Adrenal gland (tissue), 9 donors: ENCODE measurements at regions not wholly inside any gene's neighbourhood (a gene's known extent, or its start where the extent isn't known, plus 50 kb on each side); places are given as distances from the start of the nearest gene placed in this dataset.
"Not testable (repeated sequence)": the region's sequence is repeated elsewhere in the genome, so short reads cannot be mapped to it uniquely, and the experiment has no call there.

Experiments used
- DNase-seq, 7 donors: peaks; one replicate each; pipeline ENCODE4 v3.0.0-alpha.2; 2019 to 2020
- H3K27ac ChIP-seq, 5 donors: fragments of 200-600 bp; sonication (generic) in 4 of 5; 1 replicate in 3 of 5; 2 replicates in 2 of 5; pipeline versions ENCODE4 v1.5.1 to v1.8.0; 2016 to 2020; ENCODE audit warnings: mild to moderate bottlenecking in 1 of 5
- H3K27me3 ChIP-seq: fragments of 200-600 bp; 2 replicates; pipeline ENCODE4 v1.8.0; 2021
- H3K36me3 ChIP-seq, 2 donors: fragments of 200-600 bp; replicated peaks in 1 of 2; 1 replicate in 1 of 2; 2 replicates in 1 of 2; pipeline versions ENCODE4 v1.5.1 to v1.8.0; 2018 to 2022
- H3K4me1 ChIP-seq, 2 donors: fragments of 200-600 bp; replicated peaks in 1 of 2; 1 replicate in 1 of 2; 2 replicates in 1 of 2; pipeline versions ENCODE4 v1.5.1 to v1.8.0; 2018 to 2021
- H3K4me3 ChIP-seq, 4 donors: fragments of 200-600 bp; sonication (generic) in 3 of 4; one replicate each; pipeline ENCODE4 v1.5.1; 2016 to 2018
- H3K9me3 ChIP-seq, 3 donors: fragments of 200-600 bp; sonication (generic) in 1 of 3; replicated peaks in 1 of 3; 1 replicate in 2 of 3; 2 replicates in 1 of 3; pipeline versions ENCODE4 v1.5.1 to v1.8.0; 2016 to 2021
- POLR2A ChIP-seq, 2 donors: fragments of 450-650 bp; IDR thresholded peaks; one replicate each; pipeline ENCODE4 v1.6.1; 2017; ENCODE audit warnings: antibody characterized with exemption in 2 of 2, mild to moderate bottlenecking in 2 of 2, moderate library complexity in 1 of 2
- WGBS, 4 donors: extraction: QIAGEN DNeasy Blood & Tissue Kit in 2 of 4; methylation state at CpG; one replicate each; pipeline versions ENCODE4 v1.1.5 to v1.1.7; 2013 to 2017; 5-methylcytosine and 5-hydroxymethylcytosine counted together
- intact Hi-C, 2 donors: fragments of 100-400 bp; cut with DNase I; formaldehyde crosslinking; loops; one replicate each; pipeline versions ENCODE4 v1.14.1 to v1.15.0; 2022 to 2023
- TF ChIP-seq, protein P1 (sequence below), 6 experiments: fragments of 450-650 bp in 4 of 6; fragments of 200-600 bp in 2 of 6; sonication (generic) in 1 of 6; IDR thresholded peaks; 1 replicate in 5 of 6; 2 replicates in 1 of 6; pipeline versions ENCODE4 v1.5.1 to v1.8.0; 2016 to 2021; ENCODE audit warnings: antibody characterized with exemption in 6 of 6, mild to moderate bottlenecking in 2 of 6, moderate library complexity in 1 of 6
- donor health status: healthy with polysubstance abuse.
- donor health status: Bipolar disorder and iron deficiency.
- donor health status: DM: yes; HTN: yes; CAD: no.
- donor health status: DM: no; HTN: no; CAD: no.
- donor health status: DM: no; HTN: no; CAD: no.

DNA sequence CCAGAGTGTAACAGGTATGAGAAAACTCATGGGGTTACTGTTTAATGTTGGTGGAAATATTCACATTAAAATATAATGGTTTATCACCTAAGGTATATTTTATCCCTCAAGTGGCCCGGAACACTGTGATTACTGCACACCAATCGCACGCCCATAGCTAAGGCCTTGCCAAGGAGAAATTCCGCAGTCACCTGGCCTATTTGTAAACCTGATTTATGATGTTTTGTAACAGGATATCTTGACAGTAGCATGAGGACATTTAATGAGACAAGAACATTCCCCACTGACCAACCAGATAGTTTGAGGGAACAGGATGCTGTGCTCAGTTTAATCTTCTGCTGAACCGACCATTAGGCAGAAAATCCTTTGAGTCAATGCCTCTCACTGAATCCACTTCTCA is 61.7 kb upstream of the ROPN1B start:
- H3K27me3 ChIP-seq, intact Hi-C loops, H3K4me1 ChIP-seq, H3K27ac ChIP-seq, H3K36me3 ChIP-seq, H3K4me3 ChIP-seq, H3K9me3 ChIP-seq: not testable (repeated sequence)
- DNase-seq, result peak in 1 of 7 donors; percentile 29
- 91 to 93% (median 93%) methylated on average over 4 to 5 of the region's 5 CpGs for WGBS, 4 donors

DNA sequence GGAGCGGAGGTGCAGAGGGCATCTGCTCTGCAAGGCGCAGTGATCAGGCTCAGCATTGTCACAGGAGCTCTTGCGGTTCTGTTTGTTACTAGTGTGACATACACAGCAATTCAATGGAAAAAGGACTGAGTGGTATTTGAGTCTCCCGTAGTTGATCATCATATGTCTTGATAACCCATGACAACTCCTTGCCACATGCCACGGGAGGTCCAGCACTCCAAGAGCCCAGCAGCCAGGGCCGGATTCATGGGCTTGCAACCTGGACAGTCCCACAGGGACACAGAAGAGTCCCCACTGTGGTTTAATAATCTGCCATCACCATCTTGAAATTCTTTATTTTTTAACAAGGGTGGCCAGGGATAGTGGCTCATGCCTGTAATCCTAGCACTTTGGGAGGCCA is 58.1 kb upstream of the ROPN1B start:
- H3K27ac ChIP-seq, H3K4me1 ChIP-seq, H3K27me3 ChIP-seq, H3K4me3 ChIP-seq, H3K9me3 ChIP-seq, H3K36me3 ChIP-seq, DNase-seq: not testable (repeated sequence)
- intact Hi-C loops, result loop anchor here in 1 of 2 donors (10.0 kb wide), 1 partner anchor 146 kb away; no protein-coding TSS in a partner anchor
- WGBS, 4 donors, result 88 to 96% (median 92%) methylated on average over 6 of the region's 6 CpGs

DNA sequence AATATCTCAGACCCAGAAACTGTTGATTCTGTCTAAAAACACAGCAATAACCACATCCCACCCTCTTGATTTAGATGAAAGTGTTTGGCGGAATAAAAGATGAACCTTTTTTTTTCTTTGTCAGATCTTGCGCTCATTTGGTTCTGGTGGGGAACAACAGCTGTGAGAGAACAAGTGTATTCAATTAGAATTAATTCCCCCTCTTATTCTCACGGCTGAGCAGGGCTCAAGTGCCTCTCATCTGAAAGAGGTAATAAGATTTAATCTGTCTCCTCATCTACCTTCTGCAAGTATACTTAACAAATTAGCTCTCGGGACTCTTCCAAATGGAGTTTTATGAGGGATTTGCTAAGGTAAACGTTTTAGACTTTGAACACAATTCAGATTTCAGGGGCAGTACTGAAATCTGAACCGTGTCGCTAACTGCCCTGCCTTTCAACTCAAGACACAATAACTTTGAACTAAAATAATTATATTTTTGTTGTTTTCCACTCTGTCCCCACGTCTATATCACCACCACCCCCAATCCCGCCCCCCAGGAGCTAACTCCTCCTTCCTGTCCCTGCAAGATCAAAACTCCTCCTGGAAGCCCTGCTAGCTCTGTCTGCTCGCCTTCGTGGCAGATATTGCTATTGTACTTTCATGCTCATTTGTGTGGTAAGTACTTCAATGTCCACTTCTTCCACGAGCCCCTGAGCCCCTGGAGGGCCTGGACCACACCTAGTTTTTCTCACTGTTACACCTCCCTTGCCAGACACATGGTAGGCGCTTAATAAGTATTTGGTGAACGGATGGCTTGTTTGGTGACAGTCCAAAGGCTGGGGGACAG is 54.2 kb upstream of the ROPN1B start:
- intact Hi-C loops, result loop anchor here in 1 of 2 donors (10.0 kb wide), 1 partner anchor 150 kb away; no protein-coding TSS in a partner anchor

DNA sequence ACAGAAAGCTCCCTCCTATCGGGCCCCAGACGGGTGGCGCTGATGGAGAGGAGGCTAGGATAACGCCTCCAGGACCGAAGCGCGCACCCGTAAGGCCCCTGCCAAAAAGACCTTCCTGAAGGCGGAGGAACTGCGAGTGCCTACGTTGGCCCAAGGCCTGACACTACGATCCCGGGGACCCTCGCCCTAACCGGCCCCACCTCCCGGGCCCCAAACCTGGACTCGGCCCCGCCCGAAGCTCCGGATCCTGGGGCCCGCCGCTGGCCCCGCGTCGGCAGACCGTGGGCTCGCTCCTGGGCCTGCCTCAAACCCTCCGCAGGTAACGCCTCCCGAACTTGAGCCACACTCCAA is 53.6 kb upstream of the ROPN1B start:
- H3K27ac ChIP-seq, result peak overlapping the region; percentile 7 to 97 (median 78)
- not testable (repeated sequence) for H3K27me3 ChIP-seq, H3K36me3 ChIP-seq, H3K4me1 ChIP-seq, H3K9me3 ChIP-seq, DNase-seq
- WGBS, 4 donors, result 0 to 1% (median 1%) methylated on average over 23 to 30 of the region's 30 CpGs; no CpG with 5 or more reads in 1 of the 4 donors
- intact Hi-C loops, result loop anchor here in 1 of 2 donors (10.0 kb wide), 1 partner anchor 151 kb away; no protein-coding TSS in a partner anchor
- peak overlapping the region; percentile 15 to 83 (median 74) for H3K4me3 ChIP-seq

More for the DNA sequence above, 54.2 kb upstream of the ROPN1B start:
- H3K4me1 ChIP-seq, H3K36me3 ChIP-seq, H3K9me3 ChIP-seq, H3K27me3 ChIP-seq: not testable (repeated sequence)
- DNase-seq, result peak in 5 of 7 donors; percentile 23 to 75 (median 42)
- peak overlapping the region in 3 of 4 donors; percentile 69 to 83 (median 78) for H3K4me3 ChIP-seq
- WGBS, 4 donors, result 25 to 29% (median 28%) methylated on average over 11 to 14 of the region's 14 CpGs
- H3K27ac ChIP-seq, result peak overlapping the region; percentile 7 to 97 (median 78)

DNA sequence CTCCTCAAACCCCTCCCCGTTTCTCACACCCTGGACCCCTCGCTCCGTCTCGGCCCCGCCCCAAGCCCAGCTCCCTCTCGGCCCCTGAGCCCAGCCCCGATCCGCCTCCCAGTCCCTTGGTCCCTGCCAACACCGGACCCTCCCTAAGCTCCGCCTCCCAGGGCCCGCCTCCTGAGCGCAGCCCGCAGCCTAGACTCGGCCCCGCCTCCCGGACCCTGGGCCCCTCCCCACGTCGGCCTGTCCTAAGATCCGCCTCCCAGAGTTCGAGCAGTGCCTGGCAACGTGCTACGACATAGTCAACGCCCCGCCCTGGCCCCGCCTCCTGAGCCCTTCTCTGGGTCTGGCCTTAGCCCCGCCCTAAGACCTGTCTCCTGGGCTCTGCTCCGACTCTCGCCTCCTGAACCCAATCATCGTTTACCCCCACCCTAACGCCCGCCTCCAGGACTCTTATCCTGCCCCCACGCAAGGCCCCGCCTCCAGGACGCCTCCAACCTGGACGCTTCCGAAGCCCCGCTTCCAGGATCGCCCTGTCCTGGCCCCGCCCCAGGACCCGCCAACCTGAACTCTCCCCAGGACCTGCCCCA is 53.1 kb upstream of the ROPN1B start:
- H3K4me3 ChIP-seq, result peak overlapping the region in 3 of 4 donors; percentile 15 to 83 (median 69)
- not testable (repeated sequence) for H3K27me3 ChIP-seq, H3K36me3 ChIP-seq, H3K9me3 ChIP-seq, H3K4me1 ChIP-seq
- DNase-seq, result peak; percentile 100
- TF ChIP-seq POLR2A (IDR thresholded peaks at IDR 0.05), result peak in 1 of 2 donors; percentile 59
- WGBS, 4 donors, result 0 to 3% (median 1%) methylated on average over 7 to 40 of the region's 40 CpGs
- intact Hi-C loops, result loop anchor here in 1 of 2 donors (10.0 kb wide), 1 partner anchor 151 kb away; no protein-coding TSS in a partner anchor
- peak overlapping the region; percentile 7 to 97 (median 78) for H3K27ac ChIP-seq

DNA sequence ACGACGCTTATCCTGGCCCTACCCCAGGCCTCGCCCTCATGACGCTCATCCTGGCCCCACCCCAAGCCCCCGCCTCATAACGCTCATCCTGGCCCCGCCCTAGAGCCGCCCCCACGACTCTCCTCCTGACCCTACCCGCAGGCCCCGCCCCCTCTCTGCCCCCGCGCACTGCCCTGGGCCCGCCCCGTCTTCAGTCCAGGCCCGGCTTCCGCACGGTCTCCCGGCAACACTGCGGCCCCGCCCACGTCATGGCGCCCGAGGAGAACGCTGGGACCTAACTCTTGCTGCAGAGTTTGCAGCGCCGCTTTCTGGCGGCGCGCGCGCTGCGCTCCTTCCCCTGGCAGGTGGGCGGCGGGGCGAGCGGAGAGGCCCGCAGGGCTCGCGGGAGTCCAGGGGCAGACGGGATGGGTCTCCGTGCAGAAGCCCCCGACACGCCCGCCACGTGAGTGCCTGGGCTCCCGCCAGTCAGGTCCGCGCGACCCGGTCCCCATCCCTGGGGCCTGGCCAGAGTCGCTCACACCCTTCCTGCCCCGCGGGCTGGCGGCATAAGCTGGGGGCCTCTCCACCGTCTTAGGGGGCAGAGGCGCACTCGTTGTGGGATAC is 52.5 kb upstream of the ROPN1B start:
- peaks cover 4 to 10% of the 10 kb centered on the region in 2 donors for H3K4me1 ChIP-seq
- H3K27ac ChIP-seq, result peak overlapping the region in 3 of 5 donors; percentile 26 to 97 (median 86)
- peak overlapping the region; percentile 18 to 81 (median 68) for H3K4me3 ChIP-seq
- no peaks in the 10 kb centered on the region for H3K36me3 ChIP-seq
- 0 to 2% (median 0%) methylated on average over 2 to 58 of the region's 58 CpGs for WGBS, 4 donors
- no peak for TF ChIP-seq POLR2A (IDR thresholded peaks at IDR 0.05)
- TF ChIP-seq, protein P1, sequence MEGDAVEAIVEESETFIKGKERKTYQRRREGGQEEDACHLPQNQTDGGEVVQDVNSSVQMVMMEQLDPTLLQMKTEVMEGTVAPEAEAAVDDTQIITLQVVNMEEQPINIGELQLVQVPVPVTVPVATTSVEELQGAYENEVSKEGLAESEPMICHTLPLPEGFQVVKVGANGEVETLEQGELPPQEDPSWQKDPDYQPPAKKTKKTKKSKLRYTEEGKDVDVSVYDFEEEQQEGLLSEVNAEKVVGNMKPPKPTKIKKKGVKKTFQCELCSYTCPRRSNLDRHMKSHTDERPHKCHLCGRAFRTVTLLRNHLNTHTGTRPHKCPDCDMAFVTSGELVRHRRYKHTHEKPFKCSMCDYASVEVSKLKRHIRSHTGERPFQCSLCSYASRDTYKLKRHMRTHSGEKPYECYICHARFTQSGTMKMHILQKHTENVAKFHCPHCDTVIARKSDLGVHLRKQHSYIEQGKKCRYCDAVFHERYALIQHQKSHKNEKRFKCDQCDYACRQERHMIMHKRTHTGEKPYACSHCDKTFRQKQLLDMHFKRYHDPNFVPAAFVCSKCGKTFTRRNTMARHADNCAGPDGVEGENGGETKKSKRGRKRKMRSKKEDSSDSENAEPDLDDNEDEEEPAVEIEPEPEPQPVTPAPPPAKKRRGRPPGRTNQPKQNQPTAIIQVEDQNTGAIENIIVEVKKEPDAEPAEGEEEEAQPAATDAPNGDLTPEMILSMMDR (IDR thresholded peaks at IDR 0.05), result peak in 3 of 6 experiments; percentile 18 to 36 (median 19)
- intact Hi-C loops, result loop anchor here in 1 of 2 donors (10.0 kb wide), 1 partner anchor 152 kb away; no protein-coding TSS in a partner anchor
- DNase-seq, result peak in 1 of 7 donors; percentile 99
- H3K9me3 ChIP-seq, result no peaks in the 10 kb centered on the region
- no peaks in the 10 kb centered on the region for H3K27me3 ChIP-seq

DNA sequence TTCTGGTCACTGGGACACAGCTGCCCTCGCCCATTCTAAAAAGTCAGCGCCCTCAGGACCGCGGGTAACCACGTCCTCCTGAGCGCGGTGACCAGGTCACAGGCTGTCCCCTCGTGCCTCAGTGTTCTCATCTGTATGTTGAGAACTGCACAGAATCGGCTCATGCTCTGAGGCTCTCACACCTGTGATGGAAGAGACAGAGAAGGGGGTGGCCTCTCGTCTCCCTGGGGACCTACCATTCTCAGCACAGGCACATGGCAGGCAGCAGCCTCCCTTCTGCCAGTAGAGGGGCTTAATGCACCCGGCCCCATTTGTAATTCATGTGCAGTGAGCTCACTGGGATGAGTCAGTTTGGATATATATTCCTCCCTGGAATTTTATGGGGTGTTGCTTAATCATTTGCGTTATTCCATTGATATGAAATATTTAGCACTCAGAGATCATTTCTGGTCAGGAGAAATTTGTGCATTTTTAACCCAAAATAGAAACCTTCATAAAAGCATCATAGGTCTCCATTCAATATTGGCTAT is 51.9 kb upstream of the ROPN1B start:
- peak in 5 of 7 donors; percentile 29 to 73 (median 38) for DNase-seq

DNA sequence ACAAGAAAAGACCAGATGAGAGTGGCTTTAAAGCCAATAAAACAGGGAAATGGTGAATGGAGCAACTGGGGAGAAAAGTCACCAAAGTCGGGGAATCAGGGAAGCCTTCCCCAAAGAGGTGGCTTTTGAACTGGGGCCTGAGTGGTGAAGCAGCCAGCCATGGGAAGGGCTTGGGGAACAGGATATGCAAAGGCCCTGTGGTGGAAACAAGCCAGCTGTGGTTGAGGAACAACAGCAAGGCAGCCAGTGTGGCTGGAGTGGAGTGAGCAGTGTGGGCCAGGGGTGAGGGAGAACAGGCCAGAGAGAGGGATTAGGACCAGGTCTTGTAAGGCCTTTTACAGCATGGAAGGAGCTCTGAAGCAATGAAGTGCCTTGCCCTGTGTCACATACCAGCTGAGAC is 51.0 kb upstream of the ROPN1B start:
- not testable (repeated sequence) for H3K4me1 ChIP-seq, H3K27me3 ChIP-seq, H3K36me3 ChIP-seq, H3K27ac ChIP-seq, H3K9me3 ChIP-seq, H3K4me3 ChIP-seq
- WGBS, 4 donors, result 90 to 100% (median 96%) methylated on average over 1 of the region's 1 CpG
- DNase-seq, result peak in 1 of 7 donors; percentile 49
- intact Hi-C loops, result loop anchor here in 1 of 2 donors (10.0 kb wide), 1 partner anchor 153 kb away; no protein-coding TSS in a partner anchor

More for the DNA sequence above, 51.9 kb upstream of the ROPN1B start:
- H3K27me3 ChIP-seq, H3K36me3 ChIP-seq, H3K9me3 ChIP-seq, H3K4me1 ChIP-seq: not testable (repeated sequence)
- Histone ChIP-seq H3K4me3 (peak overlapping the region in 3 of 4 donors; percentile 62 to 81 (median 74)), H3K27ac (peak overlapping the region in 3 of 5 donors; percentile 26 to 97 (median 74))
- intact Hi-C loops, result loop anchor here in 1 of 2 donors (10.0 kb wide), 1 partner anchor 152 kb away; no protein-coding TSS in a partner anchor
- WGBS, 4 donors, result 2 to 5% (median 3%) methylated on average over 11 to 12 of the region's 12 CpGs

DNA sequence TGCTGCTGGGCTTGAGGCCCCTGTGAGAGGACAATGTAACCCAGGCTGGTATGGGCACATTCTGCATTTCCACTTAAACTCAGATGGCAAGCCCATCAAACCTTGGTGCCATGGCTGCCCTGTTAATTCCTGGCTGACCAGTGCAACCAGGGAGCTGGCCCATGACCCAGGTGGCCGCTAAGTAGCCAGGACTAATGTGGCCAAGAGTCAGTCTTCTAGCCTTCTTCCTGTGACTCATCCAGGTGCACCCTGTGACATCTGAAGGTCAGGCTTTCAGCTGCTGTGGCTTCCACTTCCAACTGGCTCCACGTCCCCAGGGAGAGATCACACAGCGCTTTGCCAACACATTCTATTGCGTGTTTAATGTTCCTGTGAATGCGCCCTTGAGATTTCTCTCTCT is 50.5 kb upstream of the ROPN1B start:
- H3K27ac ChIP-seq, H3K27me3 ChIP-seq, H3K4me3 ChIP-seq, H3K36me3 ChIP-seq, H3K9me3 ChIP-seq, H3K4me1 ChIP-seq: not testable (repeated sequence)
- intact Hi-C loops, result loop anchor here in 1 of 2 donors (10.0 kb wide), 1 partner anchor 154 kb away; no protein-coding TSS in a partner anchor
- WGBS, 4 donors, result 71 to 79% (median 75%) methylated on average over 4 to 5 of the region's 5 CpGs
- peak in 1 of 7 donors; percentile 50 for DNase-seq
